ENCODE measurements at regions not wholly inside any gene's neighbourhood (a gene's known extent, or its start where the extent isn't known, plus 50 kb on each side); places are given as distances from the start of the nearest gene placed in this dataset.

GRCh38 chr11:92830377-92831155 is 138.9 kb upstream of the MTNR1B start:
- no peak for ATAC-seq
- no peaks in the 10 kb centered on the region for H3K36me3 Mint-ChIP-seq (ENCODE audit: low read depth)
- no peaks in the 10 kb centered on the region for H3K4me1 Mint-ChIP-seq
- no peaks in the 10 kb centered on the region for H3K9me3 ChIP-seq (ENCODE audit: control insufficient read depth, low read length, poor library complexity, severe bottlenecking)
- no peak for DNase-seq
- H3K27ac Mint-ChIP-seq = no peak overlapping the region
- H3K27me3 Mint-ChIP-seq = peaks cover 16% of the 10 kb centered on the region
- H3K4me3 Mint-ChIP-seq = no peak overlapping the region

- ATAC-seq = no peak
- no peaks in the 10 kb centered on the region for H3K9me3 ChIP-seq (ENCODE audit: control insufficient read depth, low read length, poor library complexity, severe bottlenecking)
- Mint-ChIP-seq H3K27me3 (peaks cover 16% of the 10 kb centered on the region), H3K4me3 (no peak overlapping the region), H3K27ac (no peak overlapping the region), H3K4me1 (peaks cover 3% of the 10 kb centered on the region), H3K36me3 (ENCODE audit: low read depth) (no peaks in the 10 kb centered on the region)
- no peak for DNase-seq
Measured at GRCh38 chr11:92834296-92835020, 135.0 kb upstream of the MTNR1B start.

GRCh38 chr11:92837595-92837994 is 131.9 kb upstream of the MTNR1B start:
- Mint-ChIP-seq H3K27me3 (peaks cover 9% of the 10 kb centered on the region), H3K4me1 (peaks cover 3% of the 10 kb centered on the region)
- no peak for DNase-seq

GRCh38 chr11:92838759-92839310 is 130.6 kb upstream of the MTNR1B start:
- DNase-seq (no peak), ATAC-seq (no peak)
- no peak overlapping the region for H3K27ac Mint-ChIP-seq
- peaks cover 11% of the 10 kb centered on the region for H3K27me3 Mint-ChIP-seq
- no peaks in the 10 kb centered on the region for H3K36me3 Mint-ChIP-seq (ENCODE audit: low read depth)
- peaks cover 3% of the 10 kb centered on the region for H3K4me1 Mint-ChIP-seq
- no peak overlapping the region for H3K4me3 Mint-ChIP-seq
- H3K9me3 ChIP-seq (ENCODE audit: control insufficient read depth, low read length, poor library complexity, severe bottlenecking) = no peaks in the 10 kb centered on the region

More at GRCh38 chr11:92837595-92837994, 131.9 kb upstream of the MTNR1B start:
- H3K4me3 Mint-ChIP-seq = no peak overlapping the region
- no peak overlapping the region for H3K27ac Mint-ChIP-seq
- no peaks in the 10 kb centered on the region for H3K36me3 Mint-ChIP-seq (ENCODE audit: low read depth)
- ATAC-seq = no peak
- no peaks in the 10 kb centered on the region for H3K9me3 ChIP-seq (ENCODE audit: control insufficient read depth, low read length, poor library complexity, severe bottlenecking)

- H3K9me3 ChIP-seq (ENCODE audit: control insufficient read depth, low read length, poor library complexity, severe bottlenecking) = no peaks in the 10 kb centered on the region
- H3K36me3 Mint-ChIP-seq (ENCODE audit: low read depth) = no peaks in the 10 kb centered on the region
- peaks cover 9% of the 10 kb centered on the region for H3K27me3 Mint-ChIP-seq
- peaks cover 3% of the 10 kb centered on the region for H3K4me1 Mint-ChIP-seq
- no peak overlapping the region for H3K4me3 Mint-ChIP-seq
- no peak for ATAC-seq
- no peak overlapping the region for H3K27ac Mint-ChIP-seq
- DNase-seq = no peak
Measured at GRCh38 chr11:92839450-92839849, 130.0 kb upstream of the MTNR1B start.

GRCh38 chr11:92841719-92842118 is 127.7 kb upstream of the MTNR1B start:
- H3K4me1 Mint-ChIP-seq = peaks cover 3% of the 10 kb centered on the region
- ATAC-seq (no peak), DNase-seq (no peak)
- no peaks in the 10 kb centered on the region for H3K36me3 Mint-ChIP-seq (ENCODE audit: low read depth)
- H3K4me3 Mint-ChIP-seq = no peak overlapping the region
- H3K27me3 Mint-ChIP-seq = peaks cover 4% of the 10 kb centered on the region
- H3K9me3 ChIP-seq (ENCODE audit: control insufficient read depth, low read length, poor library complexity, severe bottlenecking) = no peaks in the 10 kb centered on the region
- no peak overlapping the region for H3K27ac Mint-ChIP-seq

GRCh38 chr11:92843455-92843854 is 126.0 kb upstream of the MTNR1B start:
- no peak for DNase-seq
- peaks cover 7% of the 10 kb centered on the region for H3K27me3 Mint-ChIP-seq
- H3K27ac Mint-ChIP-seq = no peak overlapping the region
- H3K4me3 Mint-ChIP-seq = no peak overlapping the region
- ATAC-seq = no peak
- H3K4me1 Mint-ChIP-seq = no peaks in the 10 kb centered on the region
- H3K9me3 ChIP-seq (ENCODE audit: control insufficient read depth, low read length, poor library complexity, severe bottlenecking) = no peaks in the 10 kb centered on the region
- H3K36me3 Mint-ChIP-seq (ENCODE audit: low read depth) = no peaks in the 10 kb centered on the region

- H3K36me3 Mint-ChIP-seq (ENCODE audit: low read depth) = no peaks in the 10 kb centered on the region
- H3K27me3 Mint-ChIP-seq = peaks cover 11% of the 10 kb centered on the region
- no peak for DNase-seq
- H3K4me3 Mint-ChIP-seq = no peak overlapping the region
- H3K9me3 ChIP-seq (ENCODE audit: control insufficient read depth, low read length, poor library complexity, severe bottlenecking) = no peaks in the 10 kb centered on the region
- H3K4me1 Mint-ChIP-seq = no peaks in the 10 kb centered on the region
- no peak overlapping the region for H3K27ac Mint-ChIP-seq
- ATAC-seq = no peak
Measured at GRCh38 chr11:92844197-92844596, 125.3 kb upstream of the MTNR1B start.

- H3K4me1 Mint-ChIP-seq = no peaks in the 10 kb centered on the region
- peaks cover 11% of the 10 kb centered on the region for H3K27me3 Mint-ChIP-seq
- no peak overlapping the region for H3K4me3 Mint-ChIP-seq
Measured at GRCh38 chr11:92845390-92845789, 124.1 kb upstream of the MTNR1B start.

GRCh38 chr11:92845805-92846204 is 123.6 kb upstream of the MTNR1B start:
- H3K4me3 Mint-ChIP-seq = no peak overlapping the region

More at GRCh38 chr11:92845390-92845789, 124.1 kb upstream of the MTNR1B start:
- H3K9me3 ChIP-seq (ENCODE audit: control insufficient read depth, low read length, poor library complexity, severe bottlenecking) = no peaks in the 10 kb centered on the region
- DNase-seq (no peak), ATAC-seq (no peak)
- H3K27ac Mint-ChIP-seq = peak overlapping the region; percentile 14
- no peaks in the 10 kb centered on the region for H3K36me3 Mint-ChIP-seq (ENCODE audit: low read depth)

GRCh38 chr11:92846491-92847125 is 122.8 kb upstream of the MTNR1B start:
- ATAC-seq = no peak
- no peaks in the 10 kb centered on the region for H3K36me3 Mint-ChIP-seq (ENCODE audit: low read depth)

More at GRCh38 chr11:92845805-92846204, 123.6 kb upstream of the MTNR1B start:
- Mint-ChIP-seq H3K27me3 (peaks cover 11% of the 10 kb centered on the region), H3K4me1 (no peaks in the 10 kb centered on the region), H3K36me3 (ENCODE audit: low read depth) (no peaks in the 10 kb centered on the region), H3K27ac (no peak overlapping the region)
- DNase-seq = no peak
- no peak for ATAC-seq
- no peaks in the 10 kb centered on the region for H3K9me3 ChIP-seq (ENCODE audit: control insufficient read depth, low read length, poor library complexity, severe bottlenecking)

GRCh38 chr11:92848578-92848977 is 120.9 kb upstream of the MTNR1B start:
- Mint-ChIP-seq H3K27ac (no peak overlapping the region), H3K27me3 (peaks cover 11% of the 10 kb centered on the region), H3K36me3 (ENCODE audit: low read depth) (no peaks in the 10 kb centered on the region), H3K4me1 (no peaks in the 10 kb centered on the region), H3K4me3 (no peak overlapping the region)
- no peaks in the 10 kb centered on the region for H3K9me3 ChIP-seq (ENCODE audit: control insufficient read depth, low read length, poor library complexity, severe bottlenecking)
- ATAC-seq (no peak), DNase-seq (no peak)

More at GRCh38 chr11:92846491-92847125, 122.8 kb upstream of the MTNR1B start:
- H3K9me3 ChIP-seq (ENCODE audit: control insufficient read depth, low read length, poor library complexity, severe bottlenecking) = no peaks in the 10 kb centered on the region
- H3K27ac Mint-ChIP-seq = no peak overlapping the region
- peaks cover 11% of the 10 kb centered on the region for H3K27me3 Mint-ChIP-seq
- no peaks in the 10 kb centered on the region for H3K4me1 Mint-ChIP-seq
- H3K4me3 Mint-ChIP-seq = no peak overlapping the region
- DNase-seq = no peak

GRCh38 chr11:92850296-92850826 is 119.1 kb upstream of the MTNR1B start:
- Mint-ChIP-seq H3K36me3 (ENCODE audit: low read depth) (no peaks in the 10 kb centered on the region), H3K27me3 (peaks cover 8% of the 10 kb centered on the region), H3K4me1 (no peaks in the 10 kb centered on the region), H3K4me3 (no peak overlapping the region), H3K27ac (no peak overlapping the region)
- DNase-seq (no peak), ATAC-seq (no peak)
- H3K9me3 ChIP-seq (ENCODE audit: control insufficient read depth, low read length, poor library complexity, severe bottlenecking) = no peaks in the 10 kb centered on the region
